ENCODE measurements at regions not wholly inside any gene's neighbourhood (a gene's known extent, or its start where the extent isn't known, plus 50 kb on each side); places are given as distances from the start of the nearest gene placed in this dataset.
A peak's percentile ranks its signal among the peaks of the same experiment; 100 is the strongest.

- in situ Hi-C loops (cut with MboI) (no loop called here), intact Hi-C loops (cut with micrococcal nuclease; ENCODE audit: unreplicated experiment) (no loop called here)
- no peaks in the 10 kb centered on the region for H4K20me1 ChIP-seq (ENCODE audit: control insufficient read depth, insufficient read depth)
- SMC1A ChIA-PET (ENCODE audit: uncharacterized antibody, unreplicated experiment) = interaction anchor here (0.8 to 1.7 kb wide), 3 partner anchors 18 to 125 kb away, joined by 3 to 6 read pairs (median 3); no protein-coding TSS in a partner anchor
- H3K9ac ChIP-seq (ENCODE audit: control insufficient read depth, insufficient read depth, low read length) = no peak overlapping the region
- H3K27ac ChIP-seq (ENCODE audit: control insufficient read depth, insufficient read depth) = no peak overlapping the region
- no TSS peak for BruUV-seq (replicated peaks)
- CTCF ChIA-PET = interaction anchor here (0.9 to 1.3 kb wide), 3 partner anchors 15 to 156 kb away, joined by 4 read pairs; no protein-coding TSS in a partner anchor
- H3K36me3 ChIP-seq (ENCODE audit: control insufficient read depth in 2 of 2, insufficient read depth in 2 of 2, low read length in 1 of 2) = no peaks in the 10 kb centered on the region
- RAD21 ChIA-PET (ENCODE audit: unreplicated experiment) = interaction anchor here (0.8 to 1.4 kb wide), 2 partner anchors 9 to 106 kb away, joined by 3 to 4 read pairs; no protein-coding TSS in a partner anchor
- no peaks in the 10 kb centered on the region for H3K9me3 ChIP-seq (replicated peaks; ENCODE audit: control insufficient read depth, insufficient read depth, low read length)
- no peaks in the 10 kb centered on the region for H3K79me2 ChIP-seq (ENCODE audit: control insufficient read depth, insufficient read depth, low read length)
- ATAC-seq (peak; percentile 31; the same call in 2 of the 3 replicates), FAIRE-seq (no peak), DNase-seq (ENCODE audit: low read depth, low spot score) (no peak)
- peaks cover 3% of the 10 kb centered on the region; the same call in 1 of the 2 replicates for H3K4me1 ChIP-seq (ENCODE audit: control insufficient read depth, insufficient read depth, low read length)
- POLR2A ChIA-PET = no interaction called here
- H3K27me3 ChIP-seq (replicated peaks in 1 of 2; ENCODE audit: control insufficient read depth in 2 of 2, insufficient read depth in 2 of 2, low read length in 1 of 2) = no peaks in the 10 kb centered on the region
- no peak overlapping the region for H2AFZ ChIP-seq (ENCODE audit: control insufficient read depth, low read depth, low read length)
- no peak overlapping the region for H3K4me3 ChIP-seq
- 29% methylated on average over 2 of the region's 2 CpGs for WGBS (ENCODE audit: insufficient coverage, insufficient replicate concordance, low lambda C conversion rate, missing lambda C conversion rate)
- no peak overlapping the region for H3K4me2 ChIP-seq (ENCODE audit: control insufficient read depth, insufficient read depth)
- no peak for TF ChIP-seq SREBF2 (IDR thresholded peaks at IDR 0.05; ENCODE audit: low read length)
- TF ChIP-seq MTA3 (IDR thresholded peaks at IDR 0.05; ENCODE audit: borderline replicate concordance, low read length) = 0 out of 2 replicates have a peak, but pooled peaks have one; percentile 30
- TF ChIP-seq SIN3A (IDR thresholded peaks at IDR 0.05; ENCODE audit: low read depth, low read length) = no peak
- TF ChIP-seq, protein P1, sequence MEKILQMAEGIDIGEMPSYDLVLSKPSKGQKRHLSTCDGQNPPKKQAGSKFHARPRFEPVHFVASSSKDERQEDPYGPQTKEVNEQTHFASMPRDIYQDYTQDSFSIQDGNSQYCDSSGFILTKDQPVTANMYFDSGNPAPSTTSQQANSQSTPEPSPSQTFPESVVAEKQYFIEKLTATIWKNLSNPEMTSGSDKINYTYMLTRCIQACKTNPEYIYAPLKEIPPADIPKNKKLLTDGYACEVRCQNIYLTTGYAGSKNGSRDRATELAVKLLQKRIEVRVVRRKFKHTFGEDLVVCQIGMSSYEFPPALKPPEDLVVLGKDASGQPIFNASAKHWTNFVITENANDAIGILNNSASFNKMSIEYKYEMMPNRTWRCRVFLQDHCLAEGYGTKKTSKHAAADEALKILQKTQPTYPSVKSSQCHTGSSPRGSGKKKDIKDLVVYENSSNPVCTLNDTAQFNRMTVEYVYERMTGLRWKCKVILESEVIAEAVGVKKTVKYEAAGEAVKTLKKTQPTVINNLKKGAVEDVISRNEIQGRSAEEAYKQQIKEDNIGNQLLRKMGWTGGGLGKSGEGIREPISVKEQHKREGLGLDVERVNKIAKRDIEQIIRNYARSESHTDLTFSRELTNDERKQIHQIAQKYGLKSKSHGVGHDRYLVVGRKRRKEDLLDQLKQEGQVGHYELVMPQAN (conservative IDR thresholded peaks at IDR 0.05) = no peak
- no peak for TF ChIP-seq ATF7 (IDR thresholded peaks at IDR 0.05; ENCODE audit: low read depth)
- TF ChIP-seq DPF2 (IDR thresholded peaks at IDR 0.05) = no peak
- TF ChIP-seq YBX1 (IDR thresholded peaks at IDR 0.05) = no peak
- no peak for TF ChIP-seq TCF3 (IDR thresholded peaks at IDR 0.05; ENCODE audit: borderline replicate concordance, insufficient read depth, low read depth, low read length)
- TF ChIP-seq ETV6 (conservative IDR thresholded peaks at IDR 0.05 in 1 of 2, IDR thresholded peaks at IDR 0.05 in 1 of 2; ENCODE audit: borderline replicate concordance in 1 of 2, low read depth in 1 of 2) = no peak
- peak; percentile 75 for TF ChIP-seq JUNB (IDR thresholded peaks at IDR 0.05)
- no peak for TF ChIP-seq TAF1 (IDR thresholded peaks at IDR 0.05; ENCODE audit: borderline replicate concordance, low read depth, low read length)
- no peak for TF ChIP-seq ATF2 (IDR thresholded peaks at IDR 0.05; ENCODE audit: low read length)
- no peak for TF ChIP-seq HSF1 (IDR thresholded peaks at IDR 0.05; ENCODE audit: low read depth, low read length)
- TF ChIP-seq CREM (IDR thresholded peaks at IDR 0.05; ENCODE audit: low read depth) = 0 out of 2 replicates have a peak, but pooled peaks have one; percentile 21
- peak; percentile 89 for TF ChIP-seq RUNX3 (IDR thresholded peaks at IDR 0.05; ENCODE audit: low read length)
- TF ChIP-seq IKZF2 (IDR thresholded peaks at IDR 0.05) = peak in 1 of 2 experiments; percentile 41; a peak in 1 of 4 replicates
- no peak for TF ChIP-seq BRCA1 (IDR thresholded peaks at IDR 0.05; ENCODE audit: low read depth, low read length)
- no peak for TF ChIP-seq E2F8 (IDR thresholded peaks at IDR 0.05; ENCODE audit: low read depth, partially characterized antibody)
- TF ChIP-seq CHD1 (IDR thresholded peaks at IDR 0.05; ENCODE audit: low read depth, low read length) = no peak
These were observed 130.0 kb upstream of the AHR start for GRCh38 chr7:17168416-17168815.
